Upper lobe of right lung (tissue), 1 donor: ENCODE measurements at regions not wholly inside any gene's neighbourhood (a gene's known extent, or its start where the extent isn't known, plus 50 kb on each side); places are given as distances from the start of the nearest gene placed in this dataset.

Experiments
- ATAC-seq: fragments of 200-7000 bp; cut with Tn5 transposase; one replicate; pipeline ENCODE4 v1.9.1; 2020; ENCODE audit warnings: mild to moderate bottlenecking, moderate library complexity
- DNase-seq: peaks from one replicate; pipeline ENCODE4 v3.0.0-alpha.2; 2020
- H3K27ac ChIP-seq: fragments of 200-600 bp; one replicate; pipeline ENCODE4 v1.8.0; 2022
- H3K27me3 ChIP-seq: fragments of 200-600 bp; one replicate; pipeline ENCODE4 v1.8.0; 2022; ENCODE audit warnings: mild to moderate bottlenecking
- H3K36me3 ChIP-seq: fragments of 200-600 bp; one replicate; pipeline ENCODE4 v1.8.0; 2022
- H3K4me1 ChIP-seq: fragments of 200-600 bp; one replicate; pipeline ENCODE4 v1.8.0; 2022
- H3K4me3 ChIP-seq: fragments of 200-600 bp; one replicate; pipeline ENCODE4 v1.8.0; 2022; ENCODE audit warnings: mild to moderate bottlenecking
- H3K9me3 ChIP-seq: fragments of 200-600 bp; one replicate; pipeline ENCODE4 v1.8.0; 2022
- intact Hi-C: fragments of 100-400 bp; cut with DNase I; formaldehyde crosslinking; loops from one replicate; pipeline ENCODE4 v1.11.0; 2022
- TF ChIP-seq, protein P1 (sequence below): fragments of 200-600 bp; IDR thresholded peaks from one replicate; pipeline ENCODE4 v1.8.0; 2022; ENCODE audit warnings: antibody characterized with exemption
- donor health status: DM: no; HTN: yes; CAD: no; lungs with severe emphysema.

DNA sequence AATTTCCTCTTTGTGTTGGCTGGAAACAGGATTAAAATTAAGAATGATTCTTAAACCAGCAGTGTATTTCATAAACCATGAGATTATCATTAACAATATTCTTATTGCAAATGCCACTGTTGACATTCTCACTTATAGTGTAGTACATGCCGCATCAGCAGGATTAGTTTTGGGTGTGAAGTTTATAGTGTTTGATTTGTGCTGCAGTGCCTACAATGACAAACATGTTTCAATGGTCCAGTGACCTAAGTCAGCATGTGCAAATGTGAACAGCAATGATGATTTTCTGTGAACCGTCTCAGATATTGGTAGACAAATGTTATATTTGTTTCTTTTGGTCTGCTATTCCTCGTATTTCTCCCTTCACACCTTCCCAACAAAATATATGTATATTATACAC, 49.8 kb upstream of the TDRD3 start:
- Histone ChIP-seq H3K9me3 (no peaks in the 10 kb centered on the region), H3K27me3 (no peaks in the 10 kb centered on the region), H3K27ac (no peak overlapping the region), H3K4me3 (no peak overlapping the region), H3K36me3 (no peaks in the 10 kb centered on the region), H3K4me1 (no peaks in the 10 kb centered on the region)
- intact Hi-C loops = no loop called here
- ATAC-seq (no peak), DNase-seq (no peak)
- TF ChIP-seq, protein P1, sequence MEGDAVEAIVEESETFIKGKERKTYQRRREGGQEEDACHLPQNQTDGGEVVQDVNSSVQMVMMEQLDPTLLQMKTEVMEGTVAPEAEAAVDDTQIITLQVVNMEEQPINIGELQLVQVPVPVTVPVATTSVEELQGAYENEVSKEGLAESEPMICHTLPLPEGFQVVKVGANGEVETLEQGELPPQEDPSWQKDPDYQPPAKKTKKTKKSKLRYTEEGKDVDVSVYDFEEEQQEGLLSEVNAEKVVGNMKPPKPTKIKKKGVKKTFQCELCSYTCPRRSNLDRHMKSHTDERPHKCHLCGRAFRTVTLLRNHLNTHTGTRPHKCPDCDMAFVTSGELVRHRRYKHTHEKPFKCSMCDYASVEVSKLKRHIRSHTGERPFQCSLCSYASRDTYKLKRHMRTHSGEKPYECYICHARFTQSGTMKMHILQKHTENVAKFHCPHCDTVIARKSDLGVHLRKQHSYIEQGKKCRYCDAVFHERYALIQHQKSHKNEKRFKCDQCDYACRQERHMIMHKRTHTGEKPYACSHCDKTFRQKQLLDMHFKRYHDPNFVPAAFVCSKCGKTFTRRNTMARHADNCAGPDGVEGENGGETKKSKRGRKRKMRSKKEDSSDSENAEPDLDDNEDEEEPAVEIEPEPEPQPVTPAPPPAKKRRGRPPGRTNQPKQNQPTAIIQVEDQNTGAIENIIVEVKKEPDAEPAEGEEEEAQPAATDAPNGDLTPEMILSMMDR = no peak
